ENCODE measurements at regions not wholly inside any gene's neighbourhood (a gene's known extent, or its start where the extent isn't known, plus 50 kb on each side); places are given as distances from the start of the nearest gene placed in this dataset.
"Not testable (repeated sequence)": the region's sequence is repeated elsewhere in the genome, so short reads cannot be mapped to it uniquely, and the experiment has no call there.

DNA sequence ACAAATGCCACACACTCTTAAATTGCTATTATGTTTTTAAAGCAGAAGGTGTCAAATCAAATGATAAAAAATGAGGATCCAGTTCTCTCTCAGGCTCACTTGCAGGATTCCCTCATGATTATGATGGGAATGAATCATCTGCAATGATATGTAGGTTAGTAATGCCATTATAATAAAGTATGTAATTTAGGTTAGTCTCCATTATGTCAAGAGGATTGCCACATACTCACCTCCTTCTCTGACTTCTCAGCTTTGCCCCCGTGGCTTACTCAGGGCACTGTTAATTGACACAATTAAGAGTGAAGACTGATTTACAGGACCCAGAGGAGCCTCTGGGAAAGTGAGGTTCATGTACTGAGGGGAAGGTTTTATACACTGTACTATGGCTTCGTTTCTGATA, 591.7 kb upstream of the NRSN1 start:
- TF ChIP-seq, protein P1, sequence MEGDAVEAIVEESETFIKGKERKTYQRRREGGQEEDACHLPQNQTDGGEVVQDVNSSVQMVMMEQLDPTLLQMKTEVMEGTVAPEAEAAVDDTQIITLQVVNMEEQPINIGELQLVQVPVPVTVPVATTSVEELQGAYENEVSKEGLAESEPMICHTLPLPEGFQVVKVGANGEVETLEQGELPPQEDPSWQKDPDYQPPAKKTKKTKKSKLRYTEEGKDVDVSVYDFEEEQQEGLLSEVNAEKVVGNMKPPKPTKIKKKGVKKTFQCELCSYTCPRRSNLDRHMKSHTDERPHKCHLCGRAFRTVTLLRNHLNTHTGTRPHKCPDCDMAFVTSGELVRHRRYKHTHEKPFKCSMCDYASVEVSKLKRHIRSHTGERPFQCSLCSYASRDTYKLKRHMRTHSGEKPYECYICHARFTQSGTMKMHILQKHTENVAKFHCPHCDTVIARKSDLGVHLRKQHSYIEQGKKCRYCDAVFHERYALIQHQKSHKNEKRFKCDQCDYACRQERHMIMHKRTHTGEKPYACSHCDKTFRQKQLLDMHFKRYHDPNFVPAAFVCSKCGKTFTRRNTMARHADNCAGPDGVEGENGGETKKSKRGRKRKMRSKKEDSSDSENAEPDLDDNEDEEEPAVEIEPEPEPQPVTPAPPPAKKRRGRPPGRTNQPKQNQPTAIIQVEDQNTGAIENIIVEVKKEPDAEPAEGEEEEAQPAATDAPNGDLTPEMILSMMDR (conservative IDR thresholded peaks at IDR 0.05; ENCODE audit: low read length): no peak
- DNase-seq (ENCODE audit: low read depth): no peak
- no peak overlapping the region for H3K4me3 ChIP-seq (ENCODE audit: low read length)

DNA sequence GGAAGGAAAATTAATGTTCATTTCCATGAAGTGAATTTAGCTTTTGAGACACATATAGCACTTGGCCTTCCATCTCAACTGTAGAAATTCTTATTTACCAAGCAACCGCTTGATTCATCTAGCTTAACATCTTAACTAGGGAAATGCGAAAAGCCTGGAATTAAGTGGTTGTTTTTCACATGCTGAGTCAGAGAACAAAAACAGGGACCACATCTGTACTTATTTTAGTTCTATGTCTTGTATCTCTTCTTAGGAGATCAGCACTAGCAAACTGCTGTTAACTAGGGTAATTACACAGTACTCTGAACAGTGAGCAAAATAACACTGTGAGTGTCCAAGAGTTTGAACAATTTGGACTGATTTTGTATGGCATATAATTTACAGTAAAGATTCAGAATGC, 590.9 kb upstream of the NRSN1 start:
- H3K4me3 ChIP-seq (ENCODE audit: low read length): no peak overlapping the region
- TF ChIP-seq, protein P1 (conservative IDR thresholded peaks at IDR 0.05; ENCODE audit: low read length): no peak
- DNase-seq (ENCODE audit: low read depth): no peak

DNA sequence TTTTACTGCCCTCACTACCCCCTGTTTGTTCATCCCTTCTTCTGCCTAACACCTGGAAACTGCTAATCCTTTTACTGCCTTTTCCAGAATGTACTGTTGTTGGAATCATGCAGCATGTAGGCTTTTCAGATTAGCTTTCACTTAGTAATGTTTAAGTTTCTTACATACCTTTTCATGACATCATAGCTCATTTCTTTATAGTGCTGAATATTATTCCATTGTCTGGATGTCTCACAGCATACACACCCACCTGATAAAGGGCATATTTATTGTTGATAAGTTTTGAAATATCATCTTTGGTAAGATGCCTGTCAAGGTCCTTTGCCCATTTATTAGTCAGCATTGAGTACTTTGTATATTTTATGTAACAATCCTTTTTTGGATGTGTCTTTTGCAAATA, 588.2 kb upstream of the NRSN1 start:
- DNase-seq (ENCODE audit: low read depth): no peak
- no peak overlapping the region for H3K4me3 ChIP-seq (ENCODE audit: low read length)
- TF ChIP-seq, protein P1 (conservative IDR thresholded peaks at IDR 0.05; ENCODE audit: low read length): no peak

DNA sequence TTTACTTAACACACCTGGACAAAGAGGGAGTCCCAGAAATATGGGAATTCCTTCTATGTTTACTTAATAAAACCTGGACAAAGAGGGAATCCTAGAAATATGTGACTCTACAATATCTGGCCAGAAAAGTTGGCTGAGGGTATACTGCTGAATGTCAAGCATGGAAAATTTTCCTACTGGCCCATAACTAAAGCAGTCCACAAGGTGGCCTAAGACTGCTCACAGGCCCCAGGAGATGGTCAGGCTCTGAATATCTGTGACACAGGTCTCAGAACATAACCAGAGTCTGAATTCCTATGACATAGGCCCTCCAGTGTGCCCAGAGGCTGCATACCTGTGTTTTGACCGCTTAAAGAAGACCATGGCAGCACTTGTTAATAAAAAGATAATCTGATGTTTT, 578.2 kb upstream of the NRSN1 start:
- no peak for DNase-seq (ENCODE audit: low read depth)
- H3K4me3 ChIP-seq (ENCODE audit: low read length): no peak overlapping the region
- TF ChIP-seq, protein P1 (conservative IDR thresholded peaks at IDR 0.05; ENCODE audit: low read length): no peak

DNA sequence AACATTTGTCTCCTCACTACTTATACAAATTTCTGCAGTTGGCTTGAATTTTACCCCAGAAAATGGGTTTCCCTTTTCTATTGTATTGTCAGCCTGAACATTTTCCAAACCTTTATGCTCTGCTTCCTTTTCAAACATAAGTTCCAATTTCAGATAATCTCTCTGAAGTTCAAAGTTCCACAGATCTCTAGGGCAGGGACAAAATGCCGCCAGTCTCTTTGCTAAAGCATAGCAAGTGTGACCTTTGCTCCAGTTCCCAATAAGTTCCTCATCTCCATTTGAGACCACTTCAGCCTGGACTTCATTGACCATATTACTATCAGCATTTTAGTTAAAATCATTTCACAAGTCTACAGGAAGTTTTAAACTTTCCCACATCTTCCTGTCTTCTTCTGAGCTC, 571.1 kb upstream of the NRSN1 start:
- DNase-seq (ENCODE audit: low read depth); H3K4me3 ChIP-seq (ENCODE audit: low read length): not testable (repeated sequence)

DNA sequence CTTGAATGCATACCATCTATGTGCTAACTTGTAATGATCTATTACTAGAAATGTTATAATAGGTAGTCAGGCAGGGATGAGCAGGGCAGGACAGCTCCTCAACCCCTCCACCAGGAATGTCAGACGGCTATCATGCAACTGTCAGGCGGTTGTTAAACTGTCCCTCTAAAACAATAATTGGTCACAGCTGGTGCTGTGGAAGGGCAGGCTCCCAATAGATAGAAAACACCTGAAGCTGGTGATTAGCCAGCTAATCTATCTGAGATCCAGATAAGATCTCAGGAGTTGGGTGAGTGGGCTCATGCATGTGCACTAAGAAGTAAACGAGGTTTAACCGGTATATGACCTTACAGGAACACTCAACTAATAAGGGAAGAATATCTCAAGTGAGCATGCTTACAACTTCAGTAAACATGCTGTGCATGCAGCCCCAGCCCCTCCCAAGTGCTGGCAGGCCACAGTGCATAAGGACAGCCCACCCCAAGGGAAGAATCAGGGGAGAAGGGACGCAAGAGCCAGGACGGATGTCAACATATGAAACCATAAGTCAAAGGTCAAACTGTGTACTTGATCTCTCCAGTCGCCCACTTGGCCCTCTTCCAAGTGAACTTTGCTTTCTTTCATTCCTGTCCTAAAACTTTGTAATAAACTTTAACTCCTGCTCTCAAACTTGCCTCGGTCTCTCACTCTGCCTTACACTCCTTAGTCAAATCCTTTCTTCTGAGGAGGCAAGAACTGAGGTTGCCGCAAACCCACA, 566.2 kb upstream of the NRSN1 start:
- no peak for DNase-seq (ENCODE audit: low read depth)
- H3K4me3 ChIP-seq (ENCODE audit: low read length): no peak overlapping the region
- TF ChIP-seq, protein P1 (conservative IDR thresholded peaks at IDR 0.05; ENCODE audit: low read length): no peak

DNA sequence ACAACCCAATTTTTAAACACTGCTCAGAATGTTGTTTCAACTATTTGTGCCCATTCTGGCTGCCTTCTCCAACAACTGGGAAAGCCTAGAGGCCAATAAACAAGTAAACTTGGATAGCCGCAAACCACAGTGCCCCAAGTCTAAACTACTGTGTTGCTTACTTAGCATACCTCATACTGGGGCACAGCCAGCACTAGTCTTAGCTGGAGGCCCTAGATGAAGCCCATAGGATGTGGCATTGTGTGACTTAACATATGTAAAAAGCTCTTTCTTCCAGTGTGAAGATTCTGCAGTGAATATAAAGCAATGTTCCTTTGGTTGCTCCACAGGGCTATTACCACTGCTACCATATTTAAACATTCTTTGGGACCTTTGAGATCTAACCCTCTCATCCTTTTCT, 564.3 kb upstream of the NRSN1 start:
- no peak for DNase-seq (ENCODE audit: low read depth)
- no peak overlapping the region for H3K4me3 ChIP-seq (ENCODE audit: low read length)
- TF ChIP-seq, protein P1 (conservative IDR thresholded peaks at IDR 0.05; ENCODE audit: low read length): no peak
